ENCODE measurements at regions not wholly inside any gene's neighbourhood (a gene's known extent, or its start where the extent isn't known, plus 50 kb on each side); places are given as distances from the start of the nearest gene placed in this dataset.

DNA sequence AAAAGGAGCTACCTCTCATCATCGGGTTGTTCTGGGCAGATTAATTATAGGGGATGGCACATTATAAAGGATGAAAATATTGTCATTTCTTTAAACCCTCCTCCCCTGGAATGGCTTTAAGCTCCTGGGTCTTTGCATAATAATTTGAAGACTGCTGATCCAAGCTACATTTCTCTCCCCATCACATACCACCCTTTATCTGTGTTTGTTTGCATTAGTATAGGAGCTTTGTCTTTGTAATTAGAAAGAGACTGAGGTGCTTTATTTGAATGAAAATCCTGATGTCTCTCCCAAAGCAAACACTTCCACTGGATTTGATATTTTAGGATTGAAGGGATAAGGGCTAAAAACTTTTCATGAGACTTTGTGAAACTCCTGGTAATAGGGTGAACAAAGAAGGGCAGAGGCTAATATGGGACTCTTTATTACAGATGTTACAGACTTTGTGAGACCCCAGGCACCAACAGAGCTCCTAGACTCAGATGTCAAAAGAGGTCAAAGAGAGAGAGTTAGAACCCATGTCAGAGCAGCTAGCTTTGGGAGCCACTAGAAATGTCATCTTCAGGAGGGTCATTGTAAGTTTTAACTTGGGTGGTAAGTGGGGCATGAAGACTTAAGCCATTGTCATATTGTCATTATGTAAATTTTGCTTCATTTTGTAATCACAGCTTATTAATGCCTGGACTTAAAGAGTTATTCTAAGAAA, 75.3 kb upstream of the RXFP2 start:
- Mint-ChIP-seq H3K4me1 (ENCODE audit: low read depth, unreplicated experiment) (no peaks in the 10 kb centered on the region), H3K36me3 (ENCODE audit: unreplicated experiment) (peaks cover 13% of the 10 kb centered on the region), H3K27ac (ENCODE audit: unreplicated experiment) (no peak overlapping the region), H3K4me3 (ENCODE audit: unreplicated experiment) (no peak overlapping the region), H3K9me3 (ENCODE audit: unreplicated experiment) (peaks cover 1% of the 10 kb centered on the region), H3K27me3 (ENCODE audit: unreplicated experiment) (peaks cover 3% of the 10 kb centered on the region)
- TF ChIP-seq, protein P1, sequence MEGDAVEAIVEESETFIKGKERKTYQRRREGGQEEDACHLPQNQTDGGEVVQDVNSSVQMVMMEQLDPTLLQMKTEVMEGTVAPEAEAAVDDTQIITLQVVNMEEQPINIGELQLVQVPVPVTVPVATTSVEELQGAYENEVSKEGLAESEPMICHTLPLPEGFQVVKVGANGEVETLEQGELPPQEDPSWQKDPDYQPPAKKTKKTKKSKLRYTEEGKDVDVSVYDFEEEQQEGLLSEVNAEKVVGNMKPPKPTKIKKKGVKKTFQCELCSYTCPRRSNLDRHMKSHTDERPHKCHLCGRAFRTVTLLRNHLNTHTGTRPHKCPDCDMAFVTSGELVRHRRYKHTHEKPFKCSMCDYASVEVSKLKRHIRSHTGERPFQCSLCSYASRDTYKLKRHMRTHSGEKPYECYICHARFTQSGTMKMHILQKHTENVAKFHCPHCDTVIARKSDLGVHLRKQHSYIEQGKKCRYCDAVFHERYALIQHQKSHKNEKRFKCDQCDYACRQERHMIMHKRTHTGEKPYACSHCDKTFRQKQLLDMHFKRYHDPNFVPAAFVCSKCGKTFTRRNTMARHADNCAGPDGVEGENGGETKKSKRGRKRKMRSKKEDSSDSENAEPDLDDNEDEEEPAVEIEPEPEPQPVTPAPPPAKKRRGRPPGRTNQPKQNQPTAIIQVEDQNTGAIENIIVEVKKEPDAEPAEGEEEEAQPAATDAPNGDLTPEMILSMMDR (IDR thresholded peaks at IDR 0.05; ENCODE audit: partially characterized antibody, unreplicated experiment): no peak
- DNase-seq: no peak

DNA sequence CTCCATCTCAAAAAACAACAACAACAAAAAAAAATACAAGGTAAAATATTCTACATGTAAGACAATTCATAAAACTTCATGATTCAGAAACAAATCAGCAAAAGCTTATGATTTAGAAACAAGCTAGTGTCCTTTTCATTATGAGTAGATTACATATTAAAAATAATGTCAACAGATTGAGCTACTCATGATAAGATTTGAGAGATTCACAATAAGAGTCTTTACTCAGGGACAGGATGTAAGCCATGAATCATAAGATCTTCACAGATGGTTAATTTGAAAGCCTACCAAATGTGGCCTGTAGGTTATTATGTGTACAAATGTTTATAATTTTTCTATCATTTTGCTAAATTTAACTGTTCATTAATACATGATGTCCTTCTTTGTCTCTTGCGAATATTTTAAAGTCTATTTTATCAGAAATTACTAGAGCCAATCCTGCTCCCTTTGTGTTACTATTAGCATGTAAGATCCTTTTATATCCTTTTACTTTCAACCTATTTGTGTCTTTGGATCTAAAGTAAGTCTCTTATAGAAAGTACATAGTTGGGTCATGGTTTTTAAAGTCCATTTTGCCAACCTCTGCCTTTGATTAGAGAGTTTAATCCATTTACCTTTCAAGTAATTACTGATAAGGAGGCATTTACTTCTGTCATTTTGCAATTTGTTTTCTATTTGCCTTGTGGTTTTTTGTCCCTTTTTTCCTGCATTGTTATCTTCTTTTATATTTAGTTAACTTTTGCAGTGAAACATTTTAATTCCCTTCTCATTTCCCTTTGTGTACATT, 68.3 kb upstream of the RXFP2 start:
- no peaks in the 10 kb centered on the region for H3K27me3 Mint-ChIP-seq (ENCODE audit: unreplicated experiment)
- TF ChIP-seq, protein P1 (IDR thresholded peaks at IDR 0.05; ENCODE audit: partially characterized antibody, unreplicated experiment): no peak
- DNase-seq: no peak

DNA sequence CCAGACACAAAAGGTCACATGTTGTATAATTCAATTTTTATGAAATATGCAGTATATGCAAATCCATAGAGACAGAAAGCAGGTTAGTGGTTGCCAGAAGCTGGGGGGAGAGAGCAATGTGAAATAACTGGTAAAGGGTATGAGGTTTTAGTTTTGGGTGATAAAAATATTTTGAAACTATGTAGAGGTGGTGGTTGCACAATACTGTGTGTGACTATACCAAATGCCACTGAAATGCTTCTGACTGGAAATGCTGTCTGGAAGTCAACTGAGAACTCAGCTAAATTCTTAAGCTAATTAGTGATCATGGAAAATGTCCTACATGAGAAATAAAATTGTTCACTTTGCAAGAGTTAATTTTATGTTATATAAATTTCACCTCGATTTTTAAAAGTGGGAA, 65.3 kb upstream of the RXFP2 start:
- no peak overlapping the region for H3K27ac Mint-ChIP-seq (ENCODE audit: unreplicated experiment)
- no peaks in the 10 kb centered on the region for H3K4me1 Mint-ChIP-seq (ENCODE audit: low read depth, unreplicated experiment)
- peaks cover 3% of the 10 kb centered on the region for H3K9me3 Mint-ChIP-seq (ENCODE audit: unreplicated experiment)
- no peaks in the 10 kb centered on the region for H3K36me3 Mint-ChIP-seq (ENCODE audit: unreplicated experiment)
- TF ChIP-seq, protein P1 (IDR thresholded peaks at IDR 0.05; ENCODE audit: partially characterized antibody, unreplicated experiment): no peak
- DNase-seq: no peak
- H3K4me3 Mint-ChIP-seq (ENCODE audit: unreplicated experiment): no peak overlapping the region
- H3K27me3 Mint-ChIP-seq (ENCODE audit: unreplicated experiment): no peaks in the 10 kb centered on the region

More for the DNA sequence above, 68.3 kb upstream of the RXFP2 start:
- H3K36me3 Mint-ChIP-seq (ENCODE audit: unreplicated experiment): peaks cover 6% of the 10 kb centered on the region
- peaks cover 4% of the 10 kb centered on the region for H3K9me3 Mint-ChIP-seq (ENCODE audit: unreplicated experiment)
- H3K4me1 Mint-ChIP-seq (ENCODE audit: low read depth, unreplicated experiment): no peaks in the 10 kb centered on the region
- H3K4me3 Mint-ChIP-seq (ENCODE audit: unreplicated experiment): no peak overlapping the region
- H3K27ac Mint-ChIP-seq (ENCODE audit: unreplicated experiment): no peak overlapping the region

DNA sequence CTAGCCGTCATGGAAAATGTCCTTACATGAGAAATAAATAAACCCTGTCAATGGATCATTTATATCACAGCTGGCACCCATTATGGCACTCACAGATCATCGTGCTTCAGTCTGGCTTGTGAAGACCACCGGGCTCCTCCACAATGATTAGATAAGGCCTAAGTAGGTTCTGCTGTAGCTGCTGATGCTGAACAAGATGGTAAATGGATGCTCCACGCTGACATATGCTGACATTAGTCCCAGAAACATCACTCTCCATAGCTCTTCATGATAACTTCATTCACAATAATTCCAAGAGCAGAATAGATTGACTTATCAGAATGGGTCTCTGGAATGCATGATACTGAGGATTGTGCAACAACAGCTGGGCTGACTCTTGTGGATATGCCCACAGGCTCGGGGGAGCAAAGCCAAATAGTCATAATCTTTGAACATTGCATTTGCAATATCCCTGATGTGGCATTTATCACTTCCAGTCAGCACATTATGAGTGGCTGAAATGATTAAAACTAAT, 63.8 kb upstream of the RXFP2 start:
- H3K36me3 Mint-ChIP-seq (ENCODE audit: unreplicated experiment): no peaks in the 10 kb centered on the region
- H3K27me3 Mint-ChIP-seq (ENCODE audit: unreplicated experiment): no peaks in the 10 kb centered on the region
- no peak overlapping the region for H3K27ac Mint-ChIP-seq (ENCODE audit: unreplicated experiment)
- H3K4me3 Mint-ChIP-seq (ENCODE audit: unreplicated experiment): no peak overlapping the region
- TF ChIP-seq, protein P1 (IDR thresholded peaks at IDR 0.05; ENCODE audit: partially characterized antibody, unreplicated experiment): no peak
- H3K4me1 Mint-ChIP-seq (ENCODE audit: low read depth, unreplicated experiment): no peaks in the 10 kb centered on the region
- H3K9me3 Mint-ChIP-seq (ENCODE audit: unreplicated experiment): no peaks in the 10 kb centered on the region
- DNase-seq: no peak

DNA sequence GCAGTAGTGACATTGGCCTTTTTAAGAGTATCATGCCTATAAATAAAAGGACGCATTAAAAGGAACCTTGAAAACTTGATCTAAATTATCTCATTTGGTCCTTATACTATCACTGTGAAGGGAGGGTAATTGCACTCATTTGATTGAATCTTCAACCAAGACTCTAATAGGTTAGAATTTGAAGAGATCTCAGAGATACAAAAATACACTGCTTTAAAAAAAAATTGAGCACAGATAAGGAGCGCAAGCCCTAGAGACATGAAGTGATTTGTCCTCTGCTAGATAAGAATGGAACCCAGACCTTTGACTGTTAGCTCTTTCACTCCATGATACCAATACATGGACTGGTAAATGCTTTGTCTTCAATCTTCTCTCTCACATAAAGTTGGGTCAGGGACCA, 58.2 kb upstream of the RXFP2 start:
- H3K27me3 Mint-ChIP-seq (ENCODE audit: unreplicated experiment): no peaks in the 10 kb centered on the region
- no peak overlapping the region for H3K27ac Mint-ChIP-seq (ENCODE audit: unreplicated experiment)
- no peaks in the 10 kb centered on the region for H3K36me3 Mint-ChIP-seq (ENCODE audit: unreplicated experiment)
- H3K4me1 Mint-ChIP-seq (ENCODE audit: low read depth, unreplicated experiment): no peaks in the 10 kb centered on the region
- H3K9me3 Mint-ChIP-seq (ENCODE audit: unreplicated experiment): no peaks in the 10 kb centered on the region
- TF ChIP-seq, protein P1 (IDR thresholded peaks at IDR 0.05; ENCODE audit: partially characterized antibody, unreplicated experiment): no peak
- DNase-seq: no peak
- H3K4me3 Mint-ChIP-seq (ENCODE audit: unreplicated experiment): no peak overlapping the region
